B cell (primary cell): ENCODE measurements at regions not wholly inside any gene's neighbourhood (a gene's known extent, or its start where the extent isn't known, plus 50 kb on each side); places are given as distances from the start of the nearest gene placed in this dataset.

ENCODE experiments used
- CTCF ChIP-seq: fragments of 200-600 bp; IDR thresholded peaks from one replicate; pipeline ENCODE4 v1.8.0; 2022; ENCODE audit warnings: antibody characterized with exemption, mild to moderate bottlenecking
- EZH2 ChIP-seq: IDR thresholded peaks from 2 replicates; pipeline ENCODE4 v1.6.1; 2012; ENCODE audit warnings: borderline replicate concordance, low read depth, mild to moderate bottlenecking, moderate library complexity, low read length; ENCODE audit not compliant: insufficient read depth, poor library complexity, severe bottlenecking

- no peak for TF ChIP-seq CTCF
- TF ChIP-seq EZH2 = no peak
Observed at GRCh38 chr4:124953061-124953460, 240.5 kb upstream of the ANKRD50 start.
